Neural progenitor cell (in vitro differentiated cells): ENCODE measurements at regions not wholly inside any gene's neighbourhood (a gene's known extent, or its start where the extent isn't known, plus 50 kb on each side); places are given as distances from the start of the nearest gene placed in this dataset.

ENCODE experiments used
- DNase-seq: peaks from one replicate; pipeline ENCODE4 v3.0.0-alpha.2; 2016; ENCODE audit warnings: low spot score
- H2AFZ ChIP-seq: fragments of 200-600 bp; sonication (generic); replicated peaks from 2 replicates; pipeline ENCODE4 v1.6.1; 2016; ENCODE audit warnings: antibody characterized with exemption
- H3F3A ChIP-seq: fragments of 200-600 bp; sonication (generic); 2 replicates; pipeline ENCODE4 v1.6.1; 2016; ENCODE audit warnings: antibody characterized with exemption, low read depth
- H3K27ac ChIP-seq: fragments of 200-600 bp; sonication (generic); 2 replicates; pipeline ENCODE4 v1.5.1; 2016; ENCODE audit warnings: mild to moderate bottlenecking
- H3K27me3 ChIP-seq: fragments of 200-600 bp; sonication (generic); 2 replicates; pipeline ENCODE4 v1.6.1; 2016; ENCODE audit warnings: mild to moderate bottlenecking, moderate library complexity
- H3K36me3 ChIP-seq: fragments of 200-600 bp; sonication (generic); 2 replicates; pipeline ENCODE4 v1.5.1; 2016
- H3K4me1 ChIP-seq: fragments of 200-600 bp; sonication (generic); 2 replicates; pipeline ENCODE4 v1.6.1; 2016; ENCODE audit warnings: mixed run types
- H3K4me2 ChIP-seq: fragments of 200-600 bp; sonication (generic); 2 replicates; pipeline ENCODE4 v1.6.1; 2016
- H3K4me3 ChIP-seq: fragments of 200-600 bp; sonication (generic); 2 replicates; pipeline ENCODE4 v1.5.1; 2016
- H3K79me2 ChIP-seq: fragments of 200-600 bp; sonication (generic); 2 replicates; pipeline ENCODE4 v1.6.1; 2016; ENCODE audit warnings: low read depth
- H3K9ac ChIP-seq: fragments of 200-600 bp; sonication (generic); 2 replicates; pipeline ENCODE4 v1.6.1; 2016
- H3K9me3 ChIP-seq: fragments of 200-600 bp; sonication (generic); 2 replicates; pipeline ENCODE4 v1.5.1; 2016; ENCODE audit warnings: low read depth
- H4K20me1 ChIP-seq: fragments of 200-600 bp; sonication (generic); 2 replicates; pipeline ENCODE4 v1.6.1; 2016; ENCODE audit warnings: low read depth
- H3K27ac Mint-ChIP-seq: 3 replicates; pipeline ENCODE4 v1.8.0; 2021; ENCODE audit warnings: mixed read lengths
- H3K27me3 Mint-ChIP-seq: 2 replicates; pipeline ENCODE4 v1.8.0; 2022; ENCODE audit warnings: low read depth, mild to moderate bottlenecking, inconsistent platforms, moderate library complexity, mixed read lengths; ENCODE audit not compliant: insufficient read depth
- H3K36me3 Mint-ChIP-seq: 3 replicates; pipeline ENCODE4 v1.8.0; 2021; ENCODE audit warnings: mixed read lengths
- H3K4me1 Mint-ChIP-seq: 3 replicates; pipeline ENCODE4 v1.8.0; 2021; ENCODE audit warnings: mixed read lengths
- H3K4me3 Mint-ChIP-seq: 3 replicates; pipeline ENCODE4 v1.8.0; 2021; ENCODE audit warnings: mild to moderate bottlenecking, moderate library complexity, mixed read lengths
- H3K9me3 Mint-ChIP-seq: 3 replicates; pipeline ENCODE4 v1.8.0; 2020; ENCODE audit warnings: mixed read lengths
- EZH2 ChIP-seq: fragments of 200-600 bp; sonication (generic); IDR thresholded peaks from 2 replicates; pipeline ENCODE4 v1.6.1; 2017; ENCODE audit warnings: antibody characterized with exemption, mild to moderate bottlenecking, moderate library complexity
- EZH2phosphoT487 ChIP-seq: fragments of 200-600 bp; sonication (generic); IDR thresholded peaks from 2 replicates; pipeline ENCODE4 v1.6.1; 2017; ENCODE audit warnings: antibody characterized with exemption
- TF ChIP-seq, protein P1 (sequence below): fragments of 200-600 bp; sonication (generic); IDR thresholded peaks from 2 replicates; pipeline ENCODE4 v1.5.1; 2017; ENCODE audit warnings: antibody characterized with exemption, mild to moderate bottlenecking

DNA sequence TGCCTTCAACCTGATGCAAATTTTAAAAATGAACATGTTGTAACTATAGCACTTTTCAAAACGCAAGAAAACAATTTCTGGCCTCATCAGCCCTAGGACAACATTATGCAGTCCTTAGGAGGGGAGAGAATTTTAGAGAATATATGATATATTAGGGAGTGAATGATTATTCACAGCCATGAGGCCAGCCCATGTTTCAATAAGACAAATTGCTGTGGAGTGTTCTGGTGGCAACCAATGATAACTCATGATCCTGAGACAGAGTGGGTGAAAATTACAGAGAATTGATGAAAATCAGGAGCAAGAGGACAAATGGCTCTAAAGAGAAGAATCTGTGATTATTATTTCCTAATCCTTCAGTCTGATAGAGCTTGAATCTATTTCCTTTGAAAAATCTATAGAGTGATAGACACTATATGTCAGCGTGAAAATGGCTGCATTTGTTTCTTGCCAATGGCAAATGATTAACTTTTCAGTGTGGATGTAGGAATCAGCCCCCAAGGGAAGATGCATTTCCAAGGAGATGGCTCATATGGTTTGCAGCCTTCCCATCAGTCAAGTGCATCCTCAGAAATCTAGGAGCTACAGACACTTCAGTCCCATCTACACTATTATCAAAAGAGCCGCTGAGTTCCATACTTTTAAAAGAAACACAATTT is 761.0 kb upstream of the ARRDC4 start:
- Histone ChIP-seq H3F3A (no peaks in the 10 kb centered on the region), H3K4me2 (no peak overlapping the region), H3K79me2 (no peaks in the 10 kb centered on the region), H3K27me3 (no peaks in the 10 kb centered on the region), H2AFZ (no peak overlapping the region), H3K4me3 (no peak overlapping the region), H3K4me1 (peaks cover 11% of the 10 kb centered on the region), H3K9me3 (no peaks in the 10 kb centered on the region), H4K20me1 (no peaks in the 10 kb centered on the region), H3K27ac (no peak overlapping the region), H3K36me3 (no peaks in the 10 kb centered on the region), H3K9ac (no peak overlapping the region)
- no peaks in the 10 kb centered on the region for H3K27me3 Mint-ChIP-seq
- H3K4me3 Mint-ChIP-seq: no peak overlapping the region
- no peak overlapping the region for H3K27ac Mint-ChIP-seq
- no peak for TF ChIP-seq EZH2
- TF ChIP-seq, protein P1, sequence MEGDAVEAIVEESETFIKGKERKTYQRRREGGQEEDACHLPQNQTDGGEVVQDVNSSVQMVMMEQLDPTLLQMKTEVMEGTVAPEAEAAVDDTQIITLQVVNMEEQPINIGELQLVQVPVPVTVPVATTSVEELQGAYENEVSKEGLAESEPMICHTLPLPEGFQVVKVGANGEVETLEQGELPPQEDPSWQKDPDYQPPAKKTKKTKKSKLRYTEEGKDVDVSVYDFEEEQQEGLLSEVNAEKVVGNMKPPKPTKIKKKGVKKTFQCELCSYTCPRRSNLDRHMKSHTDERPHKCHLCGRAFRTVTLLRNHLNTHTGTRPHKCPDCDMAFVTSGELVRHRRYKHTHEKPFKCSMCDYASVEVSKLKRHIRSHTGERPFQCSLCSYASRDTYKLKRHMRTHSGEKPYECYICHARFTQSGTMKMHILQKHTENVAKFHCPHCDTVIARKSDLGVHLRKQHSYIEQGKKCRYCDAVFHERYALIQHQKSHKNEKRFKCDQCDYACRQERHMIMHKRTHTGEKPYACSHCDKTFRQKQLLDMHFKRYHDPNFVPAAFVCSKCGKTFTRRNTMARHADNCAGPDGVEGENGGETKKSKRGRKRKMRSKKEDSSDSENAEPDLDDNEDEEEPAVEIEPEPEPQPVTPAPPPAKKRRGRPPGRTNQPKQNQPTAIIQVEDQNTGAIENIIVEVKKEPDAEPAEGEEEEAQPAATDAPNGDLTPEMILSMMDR: no peak
- no peak for TF ChIP-seq EZH2phosphoT487
- no peak for DNase-seq
- H3K36me3 Mint-ChIP-seq: peaks cover 1% of the 10 kb centered on the region
- peaks cover 10% of the 10 kb centered on the region for H3K9me3 Mint-ChIP-seq
- peaks cover 42% of the 10 kb centered on the region for H3K4me1 Mint-ChIP-seq

DNA sequence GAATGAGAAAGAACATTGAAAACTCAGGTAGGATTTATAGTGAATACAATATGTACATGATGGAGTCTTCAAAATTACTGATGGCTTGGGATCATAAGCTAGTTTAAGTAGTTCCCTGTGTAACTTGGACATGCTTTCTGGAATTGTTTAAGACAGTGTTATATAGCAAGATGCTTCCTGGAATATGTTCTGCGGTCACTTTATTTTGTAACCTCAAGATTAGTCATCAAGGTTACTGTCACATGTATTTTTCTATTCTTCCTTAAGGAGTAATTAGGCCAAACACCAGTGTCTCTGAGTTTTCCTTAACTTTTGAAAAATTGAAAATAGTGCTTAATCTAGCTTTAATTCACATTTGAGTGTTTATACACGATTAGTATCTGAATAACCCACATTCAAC is 760.3 kb upstream of the ARRDC4 start:
- no peaks in the 10 kb centered on the region for H3K27me3 ChIP-seq
- H3F3A ChIP-seq: no peaks in the 10 kb centered on the region
- no peaks in the 10 kb centered on the region for H3K36me3 ChIP-seq
- Mint-ChIP-seq H3K4me1 (peaks cover 36% of the 10 kb centered on the region), H3K4me3 (no peak overlapping the region), H3K9me3 (peaks cover 12% of the 10 kb centered on the region), H3K36me3 (peaks cover 4% of the 10 kb centered on the region), H3K27me3 (no peaks in the 10 kb centered on the region), H3K27ac (no peak overlapping the region)
- no peak overlapping the region for H3K9ac ChIP-seq
- H2AFZ ChIP-seq: no peak overlapping the region
- H3K9me3 ChIP-seq: no peaks in the 10 kb centered on the region
- no peak overlapping the region for H3K4me3 ChIP-seq
- H3K4me2 ChIP-seq: no peak overlapping the region
- no peaks in the 10 kb centered on the region for H3K79me2 ChIP-seq
- H3K4me1 ChIP-seq: peaks cover 11% of the 10 kb centered on the region
- no peak for DNase-seq
- H4K20me1 ChIP-seq: no peaks in the 10 kb centered on the region
- TF ChIP-seq, protein P1: no peak
- TF ChIP-seq EZH2phosphoT487: no peak
- no peak for TF ChIP-seq EZH2
- H3K27ac ChIP-seq: no peak overlapping the region

DNA sequence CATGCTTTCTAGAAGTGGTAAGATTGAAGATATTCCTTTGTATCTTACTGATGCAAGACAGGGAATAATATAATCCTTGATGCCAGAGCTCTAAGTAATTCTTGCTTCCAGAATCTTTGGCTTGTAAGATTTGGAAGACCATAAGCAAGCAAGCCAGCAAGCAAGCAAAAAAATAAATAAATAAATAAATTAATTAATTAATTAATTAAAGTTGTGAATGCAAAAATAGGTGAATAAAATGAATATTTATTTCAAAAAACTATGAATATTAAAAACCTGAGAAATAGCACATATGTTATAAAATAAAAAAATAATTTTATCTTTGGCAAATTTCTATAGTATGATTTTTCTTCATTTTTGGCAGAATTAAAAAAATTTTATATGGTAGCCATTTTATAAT is 750.2 kb upstream of the ARRDC4 start:
- H3K27me3 ChIP-seq: no peaks in the 10 kb centered on the region
- H2AFZ ChIP-seq: no peak overlapping the region
- Mint-ChIP-seq H3K9me3 (peaks cover 3% of the 10 kb centered on the region), H3K27ac (no peak overlapping the region), H3K4me1 (peaks cover 3% of the 10 kb centered on the region), H3K36me3 (peaks cover 2% of the 10 kb centered on the region), H3K27me3 (no peaks in the 10 kb centered on the region), H3K4me3 (no peak overlapping the region)
- no peak overlapping the region for H3K27ac ChIP-seq
- TF ChIP-seq EZH2: no peak
- TF ChIP-seq EZH2phosphoT487: no peak
- TF ChIP-seq, protein P1: no peak
- H3F3A ChIP-seq: no peaks in the 10 kb centered on the region
- no peaks in the 10 kb centered on the region for H4K20me1 ChIP-seq
- H3K4me1 ChIP-seq: no peaks in the 10 kb centered on the region
- H3K9me3 ChIP-seq: no peaks in the 10 kb centered on the region
- no peaks in the 10 kb centered on the region for H3K36me3 ChIP-seq
- H3K9ac ChIP-seq: no peak overlapping the region
- no peak overlapping the region for H3K4me2 ChIP-seq
- no peak overlapping the region for H3K4me3 ChIP-seq
- H3K79me2 ChIP-seq: no peaks in the 10 kb centered on the region
- no peak for DNase-seq
